NT2/D1 (cell line): ENCODE measurements at regions not wholly inside any gene's neighbourhood (a gene's known extent, or its start where the extent isn't known, plus 50 kb on each side); places are given as distances from the start of the nearest gene placed in this dataset.

Experiments
- DNase-seq: peaks from one replicate; pipeline ENCODE4 v3.0.0-alpha.2; 2011; ENCODE audit warnings: low read depth, low spot score
- H3K27me3 ChIP-seq: 2 replicates; pipeline ENCODE4 v1.6.0; 2011; ENCODE audit warnings: mild to moderate bottlenecking; ENCODE audit not compliant: insufficient read length, insufficient read depth
- H3K36me3 ChIP-seq: 2 replicates; pipeline ENCODE4 v1.6.1; 2011; ENCODE audit warnings: mild to moderate bottlenecking, low read length, mixed read lengths; ENCODE audit not compliant: insufficient read depth, insufficient read length
- H3K4me1 ChIP-seq: 2 replicates; pipeline ENCODE4 v1.5.1; 2011; ENCODE audit not compliant: insufficient read depth, insufficient read length
- H3K4me3 ChIP-seq: 2 replicates; pipeline ENCODE4 v1.5.1; 2011; ENCODE audit warnings: low read depth; ENCODE audit not compliant: insufficient read length
- H3K9ac ChIP-seq: 2 replicates; pipeline ENCODE4 v1.6.0; 2011; ENCODE audit warnings: low read depth; ENCODE audit not compliant: insufficient read length
- H3K9me3 ChIP-seq: 2 replicates; pipeline ENCODE4 v1.5.1; 2011; ENCODE audit warnings: mild to moderate bottlenecking, low read length; ENCODE audit not compliant: insufficient read depth
- SUZ12 ChIP-seq: IDR thresholded peaks from 2 replicates; pipeline ENCODE4 v1.6.1; 2011; ENCODE audit not compliant: insufficient read length, insufficient read depth; ENCODE audit errors: extremely low read depth
- YY1 ChIP-seq: IDR thresholded peaks from 2 replicates; pipeline ENCODE4 v1.6.1; 2011; ENCODE audit not compliant: insufficient read length, insufficient read depth
- ZNF274 ChIP-seq: IDR thresholded peaks from 2 replicates; pipeline ENCODE4 v1.6.1; 2011; ENCODE audit warnings: mild to moderate bottlenecking, low read depth, low read length

DNA sequence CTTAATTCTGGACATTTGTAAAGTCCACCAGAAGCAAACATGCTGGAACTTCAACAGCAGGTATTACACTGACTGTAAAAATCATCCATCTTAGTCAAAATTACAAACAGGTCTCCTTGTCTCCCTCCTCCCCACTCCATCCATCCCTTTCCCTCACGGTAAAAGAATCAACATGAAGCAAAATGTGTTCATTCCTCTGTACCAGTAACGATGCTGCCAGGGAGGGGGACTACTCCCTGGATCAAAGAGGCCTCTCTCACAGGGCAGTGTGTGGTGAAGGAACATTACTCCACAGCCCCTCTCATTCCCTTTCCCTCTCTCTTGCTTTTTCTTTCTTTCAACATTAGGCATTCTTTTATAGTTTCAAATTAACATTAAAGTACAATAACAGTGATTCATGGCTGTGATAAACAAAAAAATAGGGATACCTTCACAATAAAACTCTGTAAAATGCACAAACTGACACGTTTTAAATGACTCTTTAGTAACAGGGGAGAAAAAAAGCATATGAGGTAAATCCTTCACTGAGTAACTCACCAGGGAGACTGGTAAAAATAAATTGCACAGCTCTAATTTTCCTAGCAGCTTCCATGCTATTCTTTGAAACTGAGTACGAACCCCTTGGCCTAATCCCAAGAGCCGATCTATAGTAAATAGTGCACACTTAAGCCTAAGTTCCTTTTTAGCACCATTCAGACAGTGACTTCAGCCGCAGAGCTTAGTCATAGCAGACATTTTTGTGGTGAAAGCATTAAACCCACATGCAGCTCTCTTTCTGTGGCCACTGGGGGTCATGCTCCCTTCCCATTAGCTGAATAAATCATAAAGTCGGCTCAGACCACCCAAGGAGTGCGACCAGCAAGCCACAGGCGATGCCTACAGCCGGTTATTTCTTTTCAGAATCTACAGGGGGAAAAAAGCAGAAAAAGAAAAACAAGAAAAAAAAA lies 215.6 kb upstream of the GYPA start:
- no peak for TF ChIP-seq ZNF274
- no peaks in the 10 kb centered on the region for H3K36me3 ChIP-seq
- peak; percentile 15 for DNase-seq
- no peak overlapping the region for H3K9ac ChIP-seq
- no peaks in the 10 kb centered on the region for H3K4me1 ChIP-seq
- no peaks in the 10 kb centered on the region for H3K9me3 ChIP-seq
- no peaks in the 10 kb centered on the region for H3K27me3 ChIP-seq
- H3K4me3 ChIP-seq, result no peak overlapping the region

DNA sequence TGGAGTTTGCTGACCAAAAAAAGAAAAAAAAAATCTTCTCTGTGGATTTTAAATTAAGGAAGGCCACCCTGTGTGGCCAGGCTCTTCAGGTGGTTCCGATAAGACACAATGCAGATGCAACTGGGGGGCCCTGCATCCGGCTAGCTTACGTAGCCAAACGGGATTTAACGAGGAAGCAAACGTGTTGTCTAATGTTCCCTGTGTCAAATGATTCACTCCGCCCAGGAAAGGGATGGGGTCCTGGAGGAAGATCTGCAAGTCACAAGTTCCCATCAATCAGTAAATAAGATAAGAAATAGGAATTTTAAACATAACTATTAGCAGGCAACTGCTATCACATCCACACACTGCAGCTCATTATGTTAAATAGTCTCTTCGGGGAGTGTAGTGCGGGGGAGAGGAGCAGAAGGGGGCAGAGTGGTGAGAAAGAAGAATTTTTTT lies 216.4 kb upstream of the GYPA start:
- Histone ChIP-seq H3K4me1 (no peaks in the 10 kb centered on the region), H3K4me3 (no peak overlapping the region)

DNA sequence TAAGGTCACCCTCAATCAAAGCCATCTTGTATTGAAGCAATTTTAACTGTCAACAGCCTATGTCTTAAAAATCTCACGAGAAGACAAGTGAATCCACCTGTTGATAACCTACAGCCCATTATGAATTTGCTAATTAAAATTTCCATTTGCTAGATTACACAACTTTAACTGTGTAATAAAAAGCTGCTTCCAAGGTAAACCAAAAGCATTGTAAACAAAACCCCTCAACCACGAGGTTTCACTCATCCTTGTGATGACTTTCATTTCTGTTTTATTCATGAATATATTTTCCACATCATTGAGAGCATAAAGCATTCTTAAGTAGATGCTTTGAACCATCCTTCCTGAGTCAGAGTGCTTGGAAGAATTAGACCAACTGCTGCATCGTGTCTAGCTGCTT lies 217.5 kb upstream of the GYPA start:
- H3K9ac ChIP-seq, result no peak overlapping the region
- TF ChIP-seq SUZ12 (no peak), ZNF274 (no peak)

More for the DNA sequence above, 216.4 kb upstream of the GYPA start:
- Histone ChIP-seq H3K36me3 (no peaks in the 10 kb centered on the region), H3K9me3 (no peaks in the 10 kb centered on the region), H3K9ac (no peak overlapping the region), H3K27me3 (no peaks in the 10 kb centered on the region)
- TF ChIP-seq SUZ12 (no peak), ZNF274 (no peak), YY1 (no peak)
- DNase-seq, result no peak

DNA sequence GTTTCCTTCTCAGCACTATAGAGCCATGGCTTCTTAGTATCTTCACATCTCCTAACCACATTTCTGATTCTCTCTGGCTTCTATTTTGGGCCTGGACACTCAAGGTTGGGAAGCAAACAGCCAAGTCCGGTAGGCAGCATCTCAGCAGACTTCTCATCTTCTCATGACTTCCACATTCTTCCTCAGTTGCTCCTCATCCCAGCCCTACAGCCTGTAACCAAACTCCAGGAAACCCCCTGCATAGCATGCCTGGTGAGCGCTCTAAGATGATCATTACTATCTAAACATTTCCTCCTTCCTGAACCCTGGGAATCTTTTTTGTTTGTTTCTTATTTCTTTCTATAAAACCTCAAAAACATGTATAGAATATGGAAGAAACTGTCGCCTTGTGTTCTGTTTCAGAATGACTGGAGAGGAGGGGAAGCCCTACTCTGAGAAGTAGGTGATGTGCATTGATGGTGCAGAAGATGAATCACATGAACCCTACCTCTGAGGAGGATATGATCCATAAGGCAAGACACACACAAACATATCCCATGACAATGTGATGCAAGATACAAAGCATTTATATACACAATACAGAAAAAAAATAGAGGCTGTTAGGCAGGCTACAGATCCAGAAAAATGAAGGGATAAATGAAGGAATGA lies 219.8 kb upstream of the GYPA start:
- DNase-seq, result no peak
- H3K9me3 ChIP-seq, result no peaks in the 10 kb centered on the region
- no peaks in the 10 kb centered on the region for H3K4me1 ChIP-seq
- H3K27me3 ChIP-seq, result no peaks in the 10 kb centered on the region
- H3K36me3 ChIP-seq, result no peaks in the 10 kb centered on the region
- no peak overlapping the region for H3K9ac ChIP-seq
- TF ChIP-seq YY1, result no peak
- TF ChIP-seq ZNF274, result no peak
- TF ChIP-seq SUZ12, result no peak
- H3K4me3 ChIP-seq, result no peak overlapping the region

More for the DNA sequence above, 217.5 kb upstream of the GYPA start:
- H3K4me3 ChIP-seq, result no peak overlapping the region
- no peaks in the 10 kb centered on the region for H3K4me1 ChIP-seq
- H3K36me3 ChIP-seq, result no peaks in the 10 kb centered on the region
- no peaks in the 10 kb centered on the region for H3K27me3 ChIP-seq
- H3K9me3 ChIP-seq, result no peaks in the 10 kb centered on the region
- no peak for DNase-seq

DNA sequence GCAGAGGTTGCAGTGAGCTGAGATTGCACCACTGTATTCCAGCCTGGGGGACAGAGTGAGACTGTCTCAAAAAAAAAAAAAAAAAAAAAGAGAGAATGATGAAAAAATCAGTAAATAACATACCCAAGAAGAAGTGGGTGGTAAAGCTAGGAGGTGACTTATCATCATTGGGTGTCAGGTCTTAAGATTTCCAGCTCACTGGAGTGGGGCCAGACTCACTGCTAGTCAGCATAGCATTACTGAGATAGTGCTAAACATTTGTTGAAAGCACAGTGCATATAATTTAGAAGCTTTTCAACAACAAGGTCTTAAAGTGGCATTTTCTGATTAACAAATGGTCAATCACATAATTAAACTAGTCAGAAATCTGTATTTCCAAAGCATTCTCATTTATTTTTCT lies 221.8 kb upstream of the GYPA start:
- Histone ChIP-seq H3K4me3 (no peak overlapping the region), H3K36me3 (no peaks in the 10 kb centered on the region), H3K9ac (no peak overlapping the region), H3K9me3 (no peaks in the 10 kb centered on the region), H3K4me1 (no peaks in the 10 kb centered on the region), H3K27me3 (no peaks in the 10 kb centered on the region)
- no peak for TF ChIP-seq ZNF274
- no peak for TF ChIP-seq YY1
- TF ChIP-seq SUZ12, result no peak
- DNase-seq, result no peak

DNA sequence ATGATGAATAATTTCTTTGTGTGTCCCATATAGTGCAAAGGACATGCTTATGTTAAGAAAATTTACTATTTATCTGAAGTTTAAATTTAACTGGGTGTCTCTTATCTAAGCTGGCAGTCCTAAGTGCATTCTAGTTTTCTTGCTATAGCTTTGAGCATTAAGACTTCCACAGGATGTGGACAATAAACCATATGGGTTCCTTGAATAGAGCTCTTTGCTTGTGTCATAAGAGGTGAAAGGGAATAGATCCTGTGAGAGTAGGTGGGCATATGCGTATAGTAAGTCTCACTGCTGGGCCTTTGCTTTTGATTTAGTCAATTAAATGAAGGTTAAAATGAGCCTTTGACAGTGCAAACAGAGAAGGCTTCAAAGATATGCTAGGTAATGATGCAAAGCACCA lies 223.4 kb upstream of the GYPA start:
- Histone ChIP-seq H3K27me3 (no peaks in the 10 kb centered on the region), H3K9me3 (no peaks in the 10 kb centered on the region), H3K9ac (no peak overlapping the region), H3K4me1 (no peaks in the 10 kb centered on the region), H3K36me3 (no peaks in the 10 kb centered on the region), H3K4me3 (no peak overlapping the region)
- TF ChIP-seq SUZ12, result no peak
- TF ChIP-seq ZNF274, result no peak
- TF ChIP-seq YY1, result no peak
- no peak for DNase-seq

DNA sequence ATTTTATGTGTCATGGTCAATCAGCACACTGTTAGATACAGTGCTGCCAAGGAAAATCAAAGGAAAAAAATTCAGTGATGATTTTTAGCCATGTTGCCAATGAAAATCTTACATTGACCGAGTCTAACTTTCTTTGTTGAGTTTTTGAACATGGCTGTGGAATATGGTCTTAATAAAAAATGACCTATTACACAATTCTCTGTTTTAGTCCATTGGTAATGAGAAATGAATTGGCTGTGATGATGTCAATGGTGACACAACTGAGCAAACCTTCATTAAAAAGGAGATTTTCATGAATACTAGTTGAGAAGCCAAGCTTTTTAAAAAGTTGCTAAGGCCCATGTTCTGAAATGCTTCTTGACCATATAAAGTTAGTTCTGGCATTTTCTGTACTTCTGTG lies 225.9 kb upstream of the GYPA start:
- H3K9ac ChIP-seq, result no peak overlapping the region
- no peaks in the 10 kb centered on the region for H3K4me1 ChIP-seq
- TF ChIP-seq YY1 (no peak), SUZ12 (no peak), ZNF274 (no peak)
- H3K9me3 ChIP-seq, result no peaks in the 10 kb centered on the region
- no peak for DNase-seq
- no peaks in the 10 kb centered on the region for H3K27me3 ChIP-seq
- H3K4me3 ChIP-seq, result no peak overlapping the region
- no peaks in the 10 kb centered on the region for H3K36me3 ChIP-seq
